DOHH2 (cell line): ENCODE measurements at regions not wholly inside any gene's neighbourhood (a gene's known extent, or its start where the extent isn't known, plus 50 kb on each side); places are given as distances from the start of the nearest gene placed in this dataset.

ENCODE experiments used
- H3F3A ChIP-seq: fragments of 200-600 bp; sonication (generic), shearing (Covaris generic); 2 replicates; pipeline ENCODE4 v1.6.0; 2016; ENCODE audit warnings: antibody characterized with exemption, mild to moderate bottlenecking; ENCODE audit not compliant: control insufficient read depth, insufficient read depth
- H3K27ac ChIP-seq: fragments of 200-600 bp; sonication (generic); 2 replicates; pipeline ENCODE4 v1.5.1; 2014; ENCODE audit warnings: low read depth, mild to moderate bottlenecking, low read length, moderate library complexity
- H3K27me3 ChIP-seq: fragments of 200-600 bp; sonication (generic); 2 replicates; pipeline ENCODE4 v1.6.1; 2014; ENCODE audit warnings: mild to moderate bottlenecking, low read length, mixed read lengths; ENCODE audit not compliant: control insufficient read depth
- H3K36me3 ChIP-seq: fragments of 200-600 bp; sonication (generic); 2 replicates; pipeline ENCODE4 v1.6.1; 2014; ENCODE audit warnings: mild to moderate bottlenecking, low read length, moderate library complexity, mixed read lengths; ENCODE audit not compliant: control insufficient read depth
- H3K4me1 ChIP-seq: fragments of 200-600 bp; sonication (generic); 2 replicates; pipeline ENCODE4 v1.6.1; 2014; ENCODE audit warnings: mild to moderate bottlenecking, low read length, mixed read lengths; ENCODE audit not compliant: control insufficient read depth
- H3K4me2 ChIP-seq: fragments of 200-600 bp; sonication (generic); 2 replicates; pipeline ENCODE4 v1.6.0; 2014; ENCODE audit warnings: mild to moderate bottlenecking, low read length, moderate library complexity
- H3K4me3 ChIP-seq: fragments of 200-600 bp; sonication (generic); 2 replicates; pipeline ENCODE4 v1.5.1; 2014; ENCODE audit warnings: mild to moderate bottlenecking, low read length, mixed read lengths
- H3K79me2 ChIP-seq: fragments of 200-600 bp; sonication (generic); 2 replicates; pipeline ENCODE4 v1.6.1; 2014; ENCODE audit warnings: mild to moderate bottlenecking, low read length, mixed read lengths; ENCODE audit not compliant: control insufficient read depth
- H3K9me2 ChIP-seq: fragments of 200-600 bp; sonication (generic); replicated peaks from 2 replicates; pipeline ENCODE4 v1.6.1; 2014; ENCODE audit warnings: mild to moderate bottlenecking, low read length, mixed read lengths; ENCODE audit not compliant: control insufficient read depth
- H3K9me3 ChIP-seq: fragments of 200-600 bp; sonication (generic); 2 replicates; pipeline ENCODE4 v1.6.1; 2014; ENCODE audit warnings: antibody characterized with exemption, low read length, mixed read lengths; ENCODE audit not compliant: control insufficient read depth, insufficient read depth
- H4K20me1 ChIP-seq: fragments of 200-600 bp; sonication (generic); 2 replicates; pipeline ENCODE4 v1.6.0; 2014; ENCODE audit warnings: low read depth, mild to moderate bottlenecking, antibody characterized with exemption, low read length, moderate library complexity; ENCODE audit not compliant: control insufficient read depth, insufficient read depth
- EZH2phosphoT487 ChIP-seq: fragments of 200-600 bp; sonication (generic); IDR thresholded peaks from 2 replicates; pipeline ENCODE4 v1.6.1; 2017; ENCODE audit warnings: borderline replicate concordance, mild to moderate bottlenecking, antibody characterized with exemption, low read length, moderate library complexity, mixed read lengths
- TF ChIP-seq, protein P1 (sequence below): fragments of 200-600 bp; sonication (generic); IDR thresholded peaks from one replicate; pipeline ENCODE4 v1.5.1; 2014; ENCODE audit warnings: antibody characterized with exemption, mild to moderate bottlenecking, low read depth, low read length; ENCODE audit not compliant: poor library complexity, severe bottlenecking

- H3K27ac ChIP-seq, result no peak overlapping the region
- H3F3A ChIP-seq, result no peaks in the 10 kb centered on the region
- TF ChIP-seq, protein P1, sequence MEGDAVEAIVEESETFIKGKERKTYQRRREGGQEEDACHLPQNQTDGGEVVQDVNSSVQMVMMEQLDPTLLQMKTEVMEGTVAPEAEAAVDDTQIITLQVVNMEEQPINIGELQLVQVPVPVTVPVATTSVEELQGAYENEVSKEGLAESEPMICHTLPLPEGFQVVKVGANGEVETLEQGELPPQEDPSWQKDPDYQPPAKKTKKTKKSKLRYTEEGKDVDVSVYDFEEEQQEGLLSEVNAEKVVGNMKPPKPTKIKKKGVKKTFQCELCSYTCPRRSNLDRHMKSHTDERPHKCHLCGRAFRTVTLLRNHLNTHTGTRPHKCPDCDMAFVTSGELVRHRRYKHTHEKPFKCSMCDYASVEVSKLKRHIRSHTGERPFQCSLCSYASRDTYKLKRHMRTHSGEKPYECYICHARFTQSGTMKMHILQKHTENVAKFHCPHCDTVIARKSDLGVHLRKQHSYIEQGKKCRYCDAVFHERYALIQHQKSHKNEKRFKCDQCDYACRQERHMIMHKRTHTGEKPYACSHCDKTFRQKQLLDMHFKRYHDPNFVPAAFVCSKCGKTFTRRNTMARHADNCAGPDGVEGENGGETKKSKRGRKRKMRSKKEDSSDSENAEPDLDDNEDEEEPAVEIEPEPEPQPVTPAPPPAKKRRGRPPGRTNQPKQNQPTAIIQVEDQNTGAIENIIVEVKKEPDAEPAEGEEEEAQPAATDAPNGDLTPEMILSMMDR, result no peak
- no peak for TF ChIP-seq EZH2phosphoT487
Observed at GRCh38 chr5:107017616-107018015, 653.1 kb downstream of the EFNA5 start.

GRCh38 chr5:107012371-107012770, 658.4 kb downstream of the EFNA5 start:
- H3K9me2 ChIP-seq, result no peaks in the 10 kb centered on the region
- no peaks in the 10 kb centered on the region for H3K79me2 ChIP-seq
- H3K27me3 ChIP-seq, result no peaks in the 10 kb centered on the region
- no peak overlapping the region for H3K27ac ChIP-seq
- H3F3A ChIP-seq, result no peaks in the 10 kb centered on the region
- no peaks in the 10 kb centered on the region for H3K4me1 ChIP-seq
- H3K4me3 ChIP-seq, result no peak overlapping the region
- no peaks in the 10 kb centered on the region for H3K36me3 ChIP-seq
- no peaks in the 10 kb centered on the region for H4K20me1 ChIP-seq
- no peak for TF ChIP-seq EZH2phosphoT487
- TF ChIP-seq, protein P1, result no peak
- no peak overlapping the region for H3K4me2 ChIP-seq
- H3K9me3 ChIP-seq, result no peaks in the 10 kb centered on the region

More at GRCh38 chr5:107017616-107018015, 653.1 kb downstream of the EFNA5 start:
- Histone ChIP-seq H3K9me2 (no peaks in the 10 kb centered on the region), H4K20me1 (no peaks in the 10 kb centered on the region), H3K36me3 (no peaks in the 10 kb centered on the region), H3K27me3 (no peaks in the 10 kb centered on the region), H3K4me3 (no peak overlapping the region), H3K4me2 (no peak overlapping the region), H3K4me1 (no peaks in the 10 kb centered on the region), H3K79me2 (no peaks in the 10 kb centered on the region), H3K9me3 (no peaks in the 10 kb centered on the region)

- H4K20me1 ChIP-seq, result no peaks in the 10 kb centered on the region
- no peaks in the 10 kb centered on the region for H3F3A ChIP-seq
- H3K4me2 ChIP-seq, result no peak overlapping the region
- TF ChIP-seq EZH2phosphoT487, result no peak
- TF ChIP-seq, protein P1, result no peak
- no peak overlapping the region for H3K4me3 ChIP-seq
- H3K36me3 ChIP-seq, result no peaks in the 10 kb centered on the region
- H3K79me2 ChIP-seq, result no peaks in the 10 kb centered on the region
- no peaks in the 10 kb centered on the region for H3K27me3 ChIP-seq
- no peak overlapping the region for H3K27ac ChIP-seq
- H3K9me3 ChIP-seq, result no peaks in the 10 kb centered on the region
- H3K9me2 ChIP-seq, result no peaks in the 10 kb centered on the region
- no peaks in the 10 kb centered on the region for H3K4me1 ChIP-seq
Observed at GRCh38 chr5:107011605-107012004, 659.1 kb downstream of the EFNA5 start.

DNA sequence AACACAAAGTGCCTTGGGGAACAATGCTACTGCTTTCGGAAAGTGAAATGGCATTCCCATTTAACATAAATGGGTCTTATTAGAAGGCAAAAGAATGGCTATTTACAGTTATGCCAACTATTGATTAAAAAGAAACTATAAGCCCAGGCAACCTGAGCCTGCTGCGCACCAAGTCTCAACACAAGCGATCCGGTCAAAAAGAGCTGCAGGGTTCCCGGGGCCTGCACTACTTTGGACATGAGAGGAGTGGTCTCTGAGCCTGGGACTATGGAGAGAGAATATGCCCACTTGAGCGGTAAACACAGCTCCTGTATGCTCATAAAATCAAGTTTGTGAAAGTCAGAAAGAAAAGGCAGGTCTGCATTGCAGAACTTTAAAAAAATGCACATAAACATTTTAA, 660.7 kb downstream of the EFNA5 start:
- no peaks in the 10 kb centered on the region for H3K27me3 ChIP-seq
- no peak overlapping the region for H3K4me2 ChIP-seq
- no peaks in the 10 kb centered on the region for H3K4me1 ChIP-seq
- no peaks in the 10 kb centered on the region for H4K20me1 ChIP-seq
- TF ChIP-seq, protein P1, result no peak
- TF ChIP-seq EZH2phosphoT487, result no peak
- no peak overlapping the region for H3K27ac ChIP-seq
- H3K36me3 ChIP-seq, result no peaks in the 10 kb centered on the region
- no peak overlapping the region for H3K4me3 ChIP-seq
- no peaks in the 10 kb centered on the region for H3K9me3 ChIP-seq
- H3K79me2 ChIP-seq, result no peaks in the 10 kb centered on the region
- no peaks in the 10 kb centered on the region for H3K9me2 ChIP-seq
- H3F3A ChIP-seq, result no peaks in the 10 kb centered on the region
